ENCODE measurements at regions not wholly inside any gene's neighbourhood (a gene's known extent, or its start where the extent isn't known, plus 50 kb on each side); places are given as distances from the start of the nearest gene placed in this dataset.

GRCh38 chr5:6806668-6807067, 93.4 kb downstream of the TENT4A start:
- H3K36me3 ChIP-seq (ENCODE audit: control insufficient read depth in 1 of 2, insufficient read depth in 2 of 2, low read depth in 1 of 2, low read length in 2 of 2) = no peaks in the 10 kb centered on the region
- WGBS = no CpG with 5 or more reads among the region's 2 CpGs
- H3K79me1 ChIP-seq (replicated peaks; ENCODE audit: low read length, poor library complexity, severe bottlenecking) = no peaks in the 10 kb centered on the region
- no peak overlapping the region for H4K8ac ChIP-seq (ENCODE audit: low read length)
- no peak overlapping the region for H3K14ac ChIP-seq (ENCODE audit: low read length in 2 of 2)
- peaks cover 6% of the 10 kb centered on the region for H3K9me3 ChIP-seq (ENCODE audit: control insufficient read depth, low read length)
- H3K4ac ChIP-seq (ENCODE audit: low read depth in 1 of 2, low read length in 2 of 2) = no peak overlapping the region
- no peak overlapping the region for H3K4me3 ChIP-seq (ENCODE audit: insufficient read depth in 1 of 2, low read depth in 1 of 2, low read length in 2 of 2)
- H2BK15ac ChIP-seq (ENCODE audit: low read depth, poor library complexity, severe bottlenecking) = no peak overlapping the region
- no peaks in the 10 kb centered on the region for H3K4me1 ChIP-seq (ENCODE audit: control insufficient read depth, insufficient read depth, low read depth, low read length)
- no peak overlapping the region for H4K91ac ChIP-seq (ENCODE audit: low read length)
- H2BK12ac ChIP-seq (ENCODE audit: low read length in 2 of 2) = no peak overlapping the region
- H3K9ac ChIP-seq (ENCODE audit: low read length) = no peak overlapping the region
- H3K27me3 ChIP-seq (ENCODE audit: control insufficient read depth in 1 of 2, insufficient read depth in 1 of 2, low read length in 2 of 2) = no peaks in the 10 kb centered on the region
- H2AK5ac ChIP-seq (ENCODE audit: low read length, severe bottlenecking) = no peak overlapping the region
- H3K4me2 ChIP-seq (ENCODE audit: low read length, poor library complexity, severe bottlenecking) = no peak overlapping the region
- no peak overlapping the region for H2AFZ ChIP-seq (ENCODE audit: low read depth, low read length)
- H2BK5ac ChIP-seq (ENCODE audit: low read depth, low read length, poor library complexity, severe bottlenecking) = no peak overlapping the region
- H2BK120ac ChIP-seq (ENCODE audit: low read depth, low read length) = no peak overlapping the region
- no peak overlapping the region for H3K27ac ChIP-seq (ENCODE audit: low read length, poor library complexity, severe bottlenecking)
- no peak overlapping the region for H3K23ac ChIP-seq (ENCODE audit: low read length in 2 of 2)
- no peak for DNase-seq
- H3K18ac ChIP-seq (ENCODE audit: low read depth in 1 of 2, low read length in 2 of 2) = no peak overlapping the region

GRCh38 chr5:6808462-6808861, 95.2 kb downstream of the TENT4A start:
- Histone ChIP-seq H3K23ac (ENCODE audit: low read length in 2 of 2) (no peak overlapping the region), H3K4me2 (ENCODE audit: low read length, poor library complexity, severe bottlenecking) (no peak overlapping the region), H2BK120ac (ENCODE audit: low read depth, low read length) (no peak overlapping the region), H4K8ac (ENCODE audit: low read length) (no peak overlapping the region), H3K18ac (ENCODE audit: low read depth in 1 of 2, low read length in 2 of 2) (no peak overlapping the region), H3K4me3 (ENCODE audit: insufficient read depth in 1 of 2, low read depth in 1 of 2, low read length in 2 of 2) (no peak overlapping the region), H2AK5ac (ENCODE audit: low read length, severe bottlenecking) (no peak overlapping the region), H3K36me3 (ENCODE audit: control insufficient read depth in 1 of 2, insufficient read depth in 2 of 2, low read depth in 1 of 2, low read length in 2 of 2) (no peaks in the 10 kb centered on the region), H4K91ac (ENCODE audit: low read length) (no peak overlapping the region), H3K79me1 (replicated peaks; ENCODE audit: low read length, poor library complexity, severe bottlenecking) (no peaks in the 10 kb centered on the region), H3K4me1 (ENCODE audit: control insufficient read depth, insufficient read depth, low read depth, low read length) (no peaks in the 10 kb centered on the region), H3K9me3 (ENCODE audit: control insufficient read depth, low read length) (peaks cover 6% of the 10 kb centered on the region), H3K27me3 (ENCODE audit: control insufficient read depth in 1 of 2, insufficient read depth in 1 of 2, low read length in 2 of 2) (no peaks in the 10 kb centered on the region), H3K4ac (ENCODE audit: low read depth in 1 of 2, low read length in 2 of 2) (no peak overlapping the region), H3K27ac (ENCODE audit: low read length, poor library complexity, severe bottlenecking) (no peak overlapping the region), H2BK5ac (ENCODE audit: low read depth, low read length, poor library complexity, severe bottlenecking) (no peak overlapping the region), H2AFZ (ENCODE audit: low read depth, low read length) (no peak overlapping the region), H3K14ac (ENCODE audit: low read length in 2 of 2) (no peak overlapping the region), H2BK15ac (ENCODE audit: low read depth, poor library complexity, severe bottlenecking) (no peak overlapping the region), H3K9ac (ENCODE audit: low read length) (no peak overlapping the region), H2BK12ac (ENCODE audit: low read length in 2 of 2) (no peak overlapping the region)
- WGBS = 69% methylated on average over 7 of the region's 7 CpGs
- DNase-seq = no peak

GRCh38 chr5:6810641-6811405, 97.6 kb downstream of the TENT4A start:
- 67% methylated on average over 8 of the region's 8 CpGs for WGBS
- no peak overlapping the region for H2BK120ac ChIP-seq (ENCODE audit: low read depth, low read length)
- no peaks in the 10 kb centered on the region for H3K4me1 ChIP-seq (ENCODE audit: control insufficient read depth, insufficient read depth, low read depth, low read length)
- no peak overlapping the region for H3K23ac ChIP-seq (ENCODE audit: low read length in 2 of 2)
- H3K36me3 ChIP-seq (ENCODE audit: control insufficient read depth in 1 of 2, insufficient read depth in 2 of 2, low read depth in 1 of 2, low read length in 2 of 2) = no peaks in the 10 kb centered on the region
- H2AFZ ChIP-seq (ENCODE audit: low read depth, low read length) = no peak overlapping the region
- H3K79me1 ChIP-seq (replicated peaks; ENCODE audit: low read length, poor library complexity, severe bottlenecking) = no peaks in the 10 kb centered on the region
- no peak overlapping the region for H4K8ac ChIP-seq (ENCODE audit: low read length)
- H3K27me3 ChIP-seq (ENCODE audit: control insufficient read depth in 1 of 2, insufficient read depth in 1 of 2, low read length in 2 of 2) = no peaks in the 10 kb centered on the region
- H3K14ac ChIP-seq (ENCODE audit: low read length in 2 of 2) = no peak overlapping the region
- H3K4ac ChIP-seq (ENCODE audit: low read depth in 1 of 2, low read length in 2 of 2) = no peak overlapping the region
- H2BK15ac ChIP-seq (ENCODE audit: low read depth, poor library complexity, severe bottlenecking) = no peak overlapping the region
- H3K9me3 ChIP-seq (ENCODE audit: control insufficient read depth, low read length) = peaks cover 6% of the 10 kb centered on the region
- no peak overlapping the region for H3K27ac ChIP-seq (ENCODE audit: low read length, poor library complexity, severe bottlenecking)
- no peak overlapping the region for H2AK5ac ChIP-seq (ENCODE audit: low read length, severe bottlenecking)
- no peak overlapping the region for H3K4me3 ChIP-seq (ENCODE audit: insufficient read depth in 1 of 2, low read depth in 1 of 2, low read length in 2 of 2)
- no peak overlapping the region for H3K4me2 ChIP-seq (ENCODE audit: low read length, poor library complexity, severe bottlenecking)
- H3K18ac ChIP-seq (ENCODE audit: low read depth in 1 of 2, low read length in 2 of 2) = no peak overlapping the region
- DNase-seq = no peak
- no peak overlapping the region for H2BK5ac ChIP-seq (ENCODE audit: low read depth, low read length, poor library complexity, severe bottlenecking)
- no peak overlapping the region for H3K9ac ChIP-seq (ENCODE audit: low read length)
- H2BK12ac ChIP-seq (ENCODE audit: low read length in 2 of 2) = no peak overlapping the region
- no peak overlapping the region for H4K91ac ChIP-seq (ENCODE audit: low read length)

GRCh38 chr5:6812091-6812490, 98.9 kb downstream of the TENT4A start:
- 73% methylated on average over 4 of the region's 4 CpGs for WGBS
- Histone ChIP-seq H3K4me1 (ENCODE audit: control insufficient read depth, insufficient read depth, low read depth, low read length) (no peaks in the 10 kb centered on the region), H4K8ac (ENCODE audit: low read length) (no peak overlapping the region), H3K4me3 (ENCODE audit: insufficient read depth in 1 of 2, low read depth in 1 of 2, low read length in 2 of 2) (no peak overlapping the region), H3K18ac (ENCODE audit: low read depth in 1 of 2, low read length in 2 of 2) (no peak overlapping the region), H2BK15ac (ENCODE audit: low read depth, poor library complexity, severe bottlenecking) (no peak overlapping the region), H3K4me2 (ENCODE audit: low read length, poor library complexity, severe bottlenecking) (no peak overlapping the region), H3K27me3 (ENCODE audit: control insufficient read depth in 1 of 2, insufficient read depth in 1 of 2, low read length in 2 of 2) (no peaks in the 10 kb centered on the region), H3K4ac (ENCODE audit: low read depth in 1 of 2, low read length in 2 of 2) (no peak overlapping the region), H2BK12ac (ENCODE audit: low read length in 2 of 2) (no peak overlapping the region), H4K91ac (ENCODE audit: low read length) (no peak overlapping the region), H3K14ac (ENCODE audit: low read length in 2 of 2) (no peak overlapping the region), H2AFZ (ENCODE audit: low read depth, low read length) (no peak overlapping the region), H2BK5ac (ENCODE audit: low read depth, low read length, poor library complexity, severe bottlenecking) (no peak overlapping the region), H3K23ac (ENCODE audit: low read length in 2 of 2) (no peak overlapping the region), H3K79me1 (replicated peaks; ENCODE audit: low read length, poor library complexity, severe bottlenecking) (no peaks in the 10 kb centered on the region), H3K9ac (ENCODE audit: low read length) (no peak overlapping the region), H3K9me3 (ENCODE audit: control insufficient read depth, low read length) (no peaks in the 10 kb centered on the region), H3K36me3 (ENCODE audit: control insufficient read depth in 1 of 2, insufficient read depth in 2 of 2, low read depth in 1 of 2, low read length in 2 of 2) (no peaks in the 10 kb centered on the region), H3K27ac (ENCODE audit: low read length, poor library complexity, severe bottlenecking) (no peak overlapping the region), H2BK120ac (ENCODE audit: low read depth, low read length) (no peak overlapping the region), H2AK5ac (ENCODE audit: low read length, severe bottlenecking) (no peak overlapping the region)
- DNase-seq = no peak
